WTC11 (cell line): ENCODE measurements at regions not wholly inside any gene's neighbourhood (a gene's known extent, or its start where the extent isn't known, plus 50 kb on each side); places are given as distances from the start of the nearest gene placed in this dataset.

Experiments used
- FOXJ3 ChIP-seq: sonication (generic); formaldehyde crosslinking; IDR thresholded peaks from 2 replicates; pipeline ENCODE4 v1.9.0; 2021; ENCODE audit warnings: missing genetic modification reagents, mild to moderate bottlenecking, borderline replicate concordance
- TF ChIP-seq, protein P1 (sequence below): fragments of 200-600 bp; IDR thresholded peaks from 2 replicates; pipeline ENCODE4 v1.8.0; 2022; ENCODE audit warnings: antibody characterized with exemption

DNA sequence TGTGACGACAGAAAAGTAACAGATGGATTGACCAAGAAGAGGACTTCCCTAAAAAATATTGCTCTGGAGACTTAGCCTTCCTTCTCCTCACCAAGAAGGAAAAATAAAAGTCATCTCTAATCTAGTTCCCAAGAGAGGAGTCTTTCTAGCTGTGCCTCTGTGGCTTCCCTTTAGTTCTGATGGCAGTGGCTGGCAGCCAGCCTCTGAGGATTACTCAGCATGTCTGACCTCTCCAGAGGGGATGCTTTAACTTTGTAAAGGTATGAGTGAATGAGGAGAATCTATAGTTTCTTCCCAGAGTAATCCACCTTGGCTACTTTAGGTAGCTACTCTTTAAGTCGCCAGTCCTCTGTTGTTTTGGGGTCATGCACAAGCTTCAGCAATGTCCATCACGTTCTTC lies 163.9 kb upstream of the KIT start:
- TF ChIP-seq FOXJ3 (CRISPR knock-in tag), result no peak
- TF ChIP-seq, protein P1, sequence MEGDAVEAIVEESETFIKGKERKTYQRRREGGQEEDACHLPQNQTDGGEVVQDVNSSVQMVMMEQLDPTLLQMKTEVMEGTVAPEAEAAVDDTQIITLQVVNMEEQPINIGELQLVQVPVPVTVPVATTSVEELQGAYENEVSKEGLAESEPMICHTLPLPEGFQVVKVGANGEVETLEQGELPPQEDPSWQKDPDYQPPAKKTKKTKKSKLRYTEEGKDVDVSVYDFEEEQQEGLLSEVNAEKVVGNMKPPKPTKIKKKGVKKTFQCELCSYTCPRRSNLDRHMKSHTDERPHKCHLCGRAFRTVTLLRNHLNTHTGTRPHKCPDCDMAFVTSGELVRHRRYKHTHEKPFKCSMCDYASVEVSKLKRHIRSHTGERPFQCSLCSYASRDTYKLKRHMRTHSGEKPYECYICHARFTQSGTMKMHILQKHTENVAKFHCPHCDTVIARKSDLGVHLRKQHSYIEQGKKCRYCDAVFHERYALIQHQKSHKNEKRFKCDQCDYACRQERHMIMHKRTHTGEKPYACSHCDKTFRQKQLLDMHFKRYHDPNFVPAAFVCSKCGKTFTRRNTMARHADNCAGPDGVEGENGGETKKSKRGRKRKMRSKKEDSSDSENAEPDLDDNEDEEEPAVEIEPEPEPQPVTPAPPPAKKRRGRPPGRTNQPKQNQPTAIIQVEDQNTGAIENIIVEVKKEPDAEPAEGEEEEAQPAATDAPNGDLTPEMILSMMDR, result no peak
